NB4 (cell line): ENCODE measurements at regions not wholly inside any gene's neighbourhood (a gene's known extent, or its start where the extent isn't known, plus 50 kb on each side); places are given as distances from the start of the nearest gene placed in this dataset.

Experiments used
- MYC ChIP-seq: IDR thresholded peaks from 2 replicates; pipeline ENCODE4 v1.6.1; 2011; ENCODE audit warnings: low read depth, low read length
- POLR2A ChIP-seq: IDR thresholded peaks from 2 replicates; pipeline ENCODE4 v1.6.1; 2011; ENCODE audit warnings: mild to moderate bottlenecking; ENCODE audit not compliant: insufficient read length; ENCODE audit errors: extremely low read depth
- TF ChIP-seq, protein P1 (sequence below): IDR thresholded peaks from one replicate; pipeline ENCODE4 v1.5.1; 2012; ENCODE audit warnings: low read depth, low read length

DNA sequence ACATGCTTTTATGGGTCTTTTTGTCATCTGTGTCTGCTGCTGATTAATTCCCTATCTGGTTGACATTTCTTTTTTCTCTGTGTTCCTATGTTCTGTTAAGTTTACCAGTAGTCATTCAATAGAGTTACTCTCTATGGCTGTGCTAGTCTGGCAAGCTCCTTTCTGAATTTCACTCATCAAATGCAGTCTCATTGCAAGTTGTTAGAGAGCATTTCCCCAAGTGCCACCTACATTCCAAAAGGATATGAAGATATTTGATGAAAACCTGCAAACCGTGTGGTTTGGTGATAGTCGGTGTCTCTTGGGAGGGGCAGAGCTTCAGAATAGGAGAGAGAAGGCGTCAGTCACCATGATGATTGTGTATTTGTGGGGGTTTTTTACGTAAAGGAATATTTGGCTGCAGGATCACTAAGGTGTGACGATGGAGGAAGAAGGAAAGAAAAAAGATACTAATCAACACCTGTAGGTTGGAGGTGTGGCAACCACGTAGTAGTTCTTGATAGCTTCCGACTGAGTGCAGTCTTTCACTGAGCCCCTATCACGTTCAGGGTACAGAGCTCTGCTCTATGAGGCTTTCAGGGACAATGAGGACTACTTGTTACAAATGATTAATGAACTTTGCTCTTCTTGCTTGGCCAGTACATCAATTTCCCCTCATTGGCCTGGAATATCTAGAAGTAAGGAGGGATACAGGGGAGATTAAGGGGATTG, 73.1 kb upstream of the TNFAIP3 start:
- TF ChIP-seq, protein P1, sequence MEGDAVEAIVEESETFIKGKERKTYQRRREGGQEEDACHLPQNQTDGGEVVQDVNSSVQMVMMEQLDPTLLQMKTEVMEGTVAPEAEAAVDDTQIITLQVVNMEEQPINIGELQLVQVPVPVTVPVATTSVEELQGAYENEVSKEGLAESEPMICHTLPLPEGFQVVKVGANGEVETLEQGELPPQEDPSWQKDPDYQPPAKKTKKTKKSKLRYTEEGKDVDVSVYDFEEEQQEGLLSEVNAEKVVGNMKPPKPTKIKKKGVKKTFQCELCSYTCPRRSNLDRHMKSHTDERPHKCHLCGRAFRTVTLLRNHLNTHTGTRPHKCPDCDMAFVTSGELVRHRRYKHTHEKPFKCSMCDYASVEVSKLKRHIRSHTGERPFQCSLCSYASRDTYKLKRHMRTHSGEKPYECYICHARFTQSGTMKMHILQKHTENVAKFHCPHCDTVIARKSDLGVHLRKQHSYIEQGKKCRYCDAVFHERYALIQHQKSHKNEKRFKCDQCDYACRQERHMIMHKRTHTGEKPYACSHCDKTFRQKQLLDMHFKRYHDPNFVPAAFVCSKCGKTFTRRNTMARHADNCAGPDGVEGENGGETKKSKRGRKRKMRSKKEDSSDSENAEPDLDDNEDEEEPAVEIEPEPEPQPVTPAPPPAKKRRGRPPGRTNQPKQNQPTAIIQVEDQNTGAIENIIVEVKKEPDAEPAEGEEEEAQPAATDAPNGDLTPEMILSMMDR = no peak
- TF ChIP-seq POLR2A = no peak
- no peak for TF ChIP-seq MYC
